CD4-positive, alpha-beta T cell (primary cell): ENCODE measurements at regions not wholly inside any gene's neighbourhood (a gene's known extent, or its start where the extent isn't known, plus 50 kb on each side); places are given as distances from the start of the nearest gene placed in this dataset.

ENCODE experiments used
- ATAC-seq: fragments of 200-7000 bp; cut with Tn5 transposase; one replicate; pipeline ENCODE4 v1.10.0; 2022; ENCODE audit warnings: mild to moderate bottlenecking; ENCODE audit not compliant: poor library complexity
- CTCF ChIA-PET: fragments of 350-600 bp; sonication (Branson Sonifier 250); formaldehyde crosslinking; loops from one replicate; lab custom pipeline; 2021; ENCODE audit warnings: antibody characterized with exemption, inconsistent platforms; lab: Charles Lee
- POLR2A ChIA-PET: fragments of 350-600 bp; sonication (Branson Sonifier 250); formaldehyde crosslinking; loops from one replicate; lab custom pipeline; 2021; ENCODE audit warnings: antibody characterized with exemption, inconsistent platforms; lab: Charles Lee
- DNase-seq, 14 experiments: peaks; one replicate each; pipeline ENCODE4 v3.0.0-alpha.2; 2013 to 2020; ENCODE audit warnings: mixed read lengths in 2 of 14
- H3K27ac ChIP-seq, 2 donors: one replicate each; pipeline versions ENCODE4 v1.5.1 to v1.7.0; 2013; ENCODE audit warnings: low read length in 2 of 2, low read depth in 1 of 2, mild to moderate bottlenecking in 1 of 2
- H3K27me3 ChIP-seq, 2 experiments: 1 replicate in 1 of 2; 2 replicates in 1 of 2; pipeline versions ENCODE4 v1.6.1 to v1.7.0; 2013; ENCODE audit warnings: low read length in 2 of 2, control low read depth in 1 of 2, mild to moderate bottlenecking in 1 of 2, moderate library complexity in 1 of 2; ENCODE audit not compliant: insufficient read depth in 2 of 2, control insufficient read depth in 1 of 2
- H3K36me3 ChIP-seq: one replicate; pipeline ENCODE4 v1.6.1; 2013; ENCODE audit warnings: low read length, control low read depth; ENCODE audit not compliant: insufficient read depth
- H3K4me1 ChIP-seq: one replicate; pipeline ENCODE4 v1.6.1; 2013; ENCODE audit warnings: low read length, control low read depth; ENCODE audit not compliant: insufficient read depth
- H3K4me3 ChIP-seq: one replicate; pipeline ENCODE4 v1.5.1; 2013; ENCODE audit warnings: mild to moderate bottlenecking, low read length, moderate library complexity
- H3K9me3 ChIP-seq, 2 experiments: 1 replicate in 1 of 2; 2 replicates in 1 of 2; pipeline versions ENCODE4 v1.6.1 to v1.7.0; 2013; ENCODE audit warnings: low read length in 2 of 2, mild to moderate bottlenecking in 2 of 2, control low read depth in 1 of 2, moderate library complexity in 1 of 2; ENCODE audit not compliant: control insufficient read depth in 1 of 2, insufficient read depth in 1 of 2
- H3K27ac Mint-ChIP-seq: one replicate; pipeline ENCODE4 v1.8.0; 2020; ENCODE audit warnings: mixed read lengths
- H3K27me3 Mint-ChIP-seq: one replicate; pipeline ENCODE4 v1.8.0; 2021; ENCODE audit warnings: mixed read lengths
- H3K36me3 Mint-ChIP-seq: one replicate; pipeline ENCODE4 v1.8.0; 2021; ENCODE audit warnings: low read depth, mixed read lengths
- H3K4me1 Mint-ChIP-seq: one replicate; pipeline ENCODE4 v1.8.0; 2021; ENCODE audit warnings: low read depth, mixed read lengths
- H3K4me3 Mint-ChIP-seq: one replicate; pipeline ENCODE4 v1.8.0; 2020; ENCODE audit warnings: mild to moderate bottlenecking, mixed read lengths
- H3K9me3 Mint-ChIP-seq: one replicate; pipeline ENCODE4 v1.8.0; 2020; ENCODE audit warnings: mixed read lengths
- intact Hi-C, 2 experiments: fragments of 100-400 bp; cut with DNase I in 1 of 2; cut with micrococcal nuclease in 1 of 2; formaldehyde crosslinking; loops; one replicate each; pipeline versions ENCODE4 v1.15.1 to v1.9.0; 2023 to 2025; cut with DNase I, micrococcal nuclease
- TF ChIP-seq, protein P1 (sequence below): fragments of 200-600 bp; IDR thresholded peaks from one replicate; pipeline ENCODE4 v1.8.0; 2022; ENCODE audit warnings: antibody characterized with exemption, mild to moderate bottlenecking

GRCh38 chr10:121337427-121337826 lies 260.8 kb downstream of the FGFR2 start:
- Histone ChIP-seq H3K9me3 (no peaks in the 10 kb centered on the region), H3K36me3 (no peaks in the 10 kb centered on the region), H3K4me3 (no peak overlapping the region), H3K4me1 (no peaks in the 10 kb centered on the region), H3K27me3 (no peaks in the 10 kb centered on the region), H3K27ac (no peak overlapping the region)
- CTCF ChIA-PET = no interaction called here
- DNase-seq = no peak
- Mint-ChIP-seq H3K27ac (no peak overlapping the region), H3K4me3 (no peak overlapping the region), H3K36me3 (no peaks in the 10 kb centered on the region), H3K27me3 (no peaks in the 10 kb centered on the region), H3K9me3 (no peaks in the 10 kb centered on the region), H3K4me1 (no peaks in the 10 kb centered on the region)
- TF ChIP-seq, protein P1, sequence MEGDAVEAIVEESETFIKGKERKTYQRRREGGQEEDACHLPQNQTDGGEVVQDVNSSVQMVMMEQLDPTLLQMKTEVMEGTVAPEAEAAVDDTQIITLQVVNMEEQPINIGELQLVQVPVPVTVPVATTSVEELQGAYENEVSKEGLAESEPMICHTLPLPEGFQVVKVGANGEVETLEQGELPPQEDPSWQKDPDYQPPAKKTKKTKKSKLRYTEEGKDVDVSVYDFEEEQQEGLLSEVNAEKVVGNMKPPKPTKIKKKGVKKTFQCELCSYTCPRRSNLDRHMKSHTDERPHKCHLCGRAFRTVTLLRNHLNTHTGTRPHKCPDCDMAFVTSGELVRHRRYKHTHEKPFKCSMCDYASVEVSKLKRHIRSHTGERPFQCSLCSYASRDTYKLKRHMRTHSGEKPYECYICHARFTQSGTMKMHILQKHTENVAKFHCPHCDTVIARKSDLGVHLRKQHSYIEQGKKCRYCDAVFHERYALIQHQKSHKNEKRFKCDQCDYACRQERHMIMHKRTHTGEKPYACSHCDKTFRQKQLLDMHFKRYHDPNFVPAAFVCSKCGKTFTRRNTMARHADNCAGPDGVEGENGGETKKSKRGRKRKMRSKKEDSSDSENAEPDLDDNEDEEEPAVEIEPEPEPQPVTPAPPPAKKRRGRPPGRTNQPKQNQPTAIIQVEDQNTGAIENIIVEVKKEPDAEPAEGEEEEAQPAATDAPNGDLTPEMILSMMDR = no peak
- intact Hi-C loops = no loop called here
- POLR2A ChIA-PET = no interaction called here
- no peak for ATAC-seq

GRCh38 chr10:121338206-121338980 lies 259.9 kb downstream of the FGFR2 start:
- intact Hi-C loops = no loop called here
- DNase-seq (no peak), ATAC-seq (no peak)
- H3K9me3 ChIP-seq = no peaks in the 10 kb centered on the region
- H3K4me3 Mint-ChIP-seq = no peak overlapping the region
- no peak overlapping the region for H3K27ac Mint-ChIP-seq
- ChIA-PET POLR2A (no interaction called here), CTCF (no interaction called here)
- H3K4me1 ChIP-seq = no peaks in the 10 kb centered on the region
- no peak overlapping the region for H3K4me3 ChIP-seq
- H3K4me1 Mint-ChIP-seq = no peaks in the 10 kb centered on the region
- H3K27me3 Mint-ChIP-seq = no peaks in the 10 kb centered on the region
- no peaks in the 10 kb centered on the region for H3K36me3 Mint-ChIP-seq
- no peaks in the 10 kb centered on the region for H3K9me3 Mint-ChIP-seq
- no peak overlapping the region for H3K27ac ChIP-seq
- TF ChIP-seq, protein P1 = no peak
- no peaks in the 10 kb centered on the region for H3K36me3 ChIP-seq
- H3K27me3 ChIP-seq = no peaks in the 10 kb centered on the region

DNA sequence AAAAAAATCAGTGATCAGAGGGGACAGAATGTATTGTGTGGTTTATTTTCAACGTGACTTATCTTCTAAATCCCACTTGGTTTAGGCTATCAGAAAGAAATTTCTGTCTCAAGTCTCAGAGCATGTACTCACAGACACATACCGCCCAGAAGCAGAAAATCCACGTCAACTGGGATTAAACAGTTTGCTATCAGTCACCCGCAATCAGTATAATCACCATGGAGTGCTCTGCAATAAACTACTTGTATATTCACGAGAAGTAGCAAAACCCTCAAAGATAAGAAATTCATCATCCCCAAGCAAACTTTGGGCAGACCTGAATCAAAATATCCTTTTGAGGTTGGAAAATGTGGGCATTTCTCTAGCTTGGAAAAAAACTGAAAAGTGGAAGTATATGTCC lies 259.1 kb downstream of the FGFR2 start:
- Histone ChIP-seq H3K4me3 (no peak overlapping the region), H3K36me3 (no peaks in the 10 kb centered on the region), H3K9me3 (no peaks in the 10 kb centered on the region), H3K27me3 (no peaks in the 10 kb centered on the region), H3K4me1 (no peaks in the 10 kb centered on the region), H3K27ac (no peak overlapping the region)
- CTCF ChIA-PET = no interaction called here
- no peak overlapping the region for H3K27ac Mint-ChIP-seq
- no peaks in the 10 kb centered on the region for H3K4me1 Mint-ChIP-seq
- no peaks in the 10 kb centered on the region for H3K36me3 Mint-ChIP-seq
- no peak for ATAC-seq
- intact Hi-C loops = no loop called here
- no peaks in the 10 kb centered on the region for H3K9me3 Mint-ChIP-seq
- H3K4me3 Mint-ChIP-seq = no peak overlapping the region
- H3K27me3 Mint-ChIP-seq = no peaks in the 10 kb centered on the region
- no peak for DNase-seq
- TF ChIP-seq, protein P1 = no peak
- POLR2A ChIA-PET = no interaction called here
